H9 (cell line): ENCODE measurements at regions not wholly inside any gene's neighbourhood (a gene's known extent, or its start where the extent isn't known, plus 50 kb on each side); places are given as distances from the start of the nearest gene placed in this dataset.

Experiments
- DNase-seq: peaks from one replicate; pipeline ENCODE4 v3.0.0-alpha.2; 2017
- H2AFZ ChIP-seq: one replicate; pipeline ENCODE4 v1.6.1; 2013; ENCODE audit warnings: mild to moderate bottlenecking, low read length, control low read depth, moderate library complexity
- H2AK5ac ChIP-seq: 2 replicates; pipeline ENCODE4 v1.6.1; 2013; ENCODE audit warnings: low read length, control low read depth, mixed read lengths; ENCODE audit not compliant: insufficient read length
- H2BK120ac ChIP-seq: one replicate; pipeline ENCODE4 v1.6.1; 2013; ENCODE audit warnings: low read depth, mild to moderate bottlenecking, low read length, control low read depth, inconsistent platforms; ENCODE audit not compliant: poor library complexity, severe bottlenecking
- H2BK12ac ChIP-seq: 2 replicates; pipeline ENCODE4 v1.6.1; 2013; ENCODE audit warnings: low read length, control low read depth, mixed read lengths, low read depth; ENCODE audit not compliant: insufficient read length
- H2BK15ac ChIP-seq: 2 replicates; pipeline ENCODE4 v1.6.1; 2013; ENCODE audit warnings: low read depth, low read length, control low read depth
- H2BK20ac ChIP-seq: one replicate; pipeline ENCODE4 v1.6.1; 2013; ENCODE audit warnings: low read depth, mild to moderate bottlenecking, low read length, control low read depth, inconsistent platforms; ENCODE audit not compliant: poor library complexity, severe bottlenecking
- H2BK5ac ChIP-seq: 2 replicates; pipeline ENCODE4 v1.6.1; 2013; ENCODE audit warnings: low read length, control low read depth, mixed read lengths; ENCODE audit not compliant: insufficient read length
- H3K14ac ChIP-seq: 2 replicates; pipeline ENCODE4 v1.6.1; 2013; ENCODE audit warnings: low read length, control low read depth; ENCODE audit not compliant: insufficient read depth
- H3K18ac ChIP-seq: 2 replicates; pipeline ENCODE4 v1.6.1; 2013; ENCODE audit warnings: low read depth, mild to moderate bottlenecking, mixed read lengths, low read length, control low read depth; ENCODE audit not compliant: insufficient read length
- H3K23ac ChIP-seq: 2 replicates; pipeline ENCODE4 v1.6.1; 2013; ENCODE audit warnings: low read length, control low read depth, mixed read lengths, low read depth; ENCODE audit not compliant: insufficient read length
- H3K23me2 ChIP-seq: 2 replicates; pipeline ENCODE4 v1.6.1; 2013; ENCODE audit warnings: low read depth, mild to moderate bottlenecking, mixed read lengths, low read length, control low read depth; ENCODE audit not compliant: insufficient read length, poor library complexity, severe bottlenecking
- H3K27ac ChIP-seq: 2 replicates; pipeline ENCODE4 v1.5.1; 2013; ENCODE audit warnings: low read length, control low read depth, mixed read lengths, low read depth; ENCODE audit not compliant: insufficient read length
- H3K27me3 ChIP-seq: 2 replicates; pipeline ENCODE4 v1.6.1; 2013; ENCODE audit warnings: low read length, control low read depth, inconsistent platforms; ENCODE audit not compliant: insufficient read depth
- H3K4ac ChIP-seq: 2 replicates; pipeline ENCODE4 v1.6.1; 2013; ENCODE audit warnings: low read depth, mild to moderate bottlenecking, control low read depth, inconsistent platforms, low read length, moderate library complexity
- H3K4me1 ChIP-seq: 2 replicates; pipeline ENCODE4 v1.6.1; 2013; ENCODE audit warnings: low read length, control low read depth, inconsistent platforms; ENCODE audit not compliant: insufficient read depth
- H3K4me2 ChIP-seq: 2 replicates; pipeline ENCODE4 v1.6.1; 2013; ENCODE audit warnings: low read length, control low read depth, mixed read lengths; ENCODE audit not compliant: insufficient read length, insufficient read depth
- H3K56ac ChIP-seq: 2 replicates; pipeline ENCODE4 v1.6.1; 2013; ENCODE audit warnings: low read depth, mild to moderate bottlenecking, mixed read lengths, low read length, control low read depth; ENCODE audit not compliant: insufficient read length
- H3K79me1 ChIP-seq: 2 replicates; pipeline ENCODE4 v1.6.1; 2013; ENCODE audit warnings: low read depth, mild to moderate bottlenecking, moderate library complexity, low read length, control low read depth, inconsistent platforms; ENCODE audit not compliant: insufficient read depth, poor library complexity, severe bottlenecking
- H3K79me2 ChIP-seq: 2 replicates; pipeline ENCODE4 v1.6.1; 2013; ENCODE audit warnings: low read length, control low read depth, inconsistent platforms; ENCODE audit not compliant: insufficient read depth
- H3K9ac ChIP-seq: 2 replicates; pipeline ENCODE4 v1.6.1; 2013; ENCODE audit warnings: low read length, control low read depth, mixed read lengths; ENCODE audit not compliant: insufficient read length; ENCODE audit errors: extremely low read depth
- H3K9me3 ChIP-seq: one replicate; pipeline ENCODE4 v1.6.1; 2013; ENCODE audit warnings: low read depth, low read length, inconsistent platforms; ENCODE audit not compliant: control insufficient read depth
- H3T11ph ChIP-seq: one replicate; pipeline ENCODE4 v1.6.1; 2013; ENCODE audit warnings: mild to moderate bottlenecking, low read length, control low read depth, inconsistent platforms
- H4K20me1 ChIP-seq: one replicate; pipeline ENCODE4 v1.6.1; 2013; ENCODE audit not compliant: control insufficient read depth, insufficient read length, insufficient read depth
- H4K5ac ChIP-seq: 2 replicates; pipeline ENCODE4 v1.6.1; 2013; ENCODE audit warnings: low read depth, mild to moderate bottlenecking, mixed read lengths, low read length, control low read depth; ENCODE audit not compliant: insufficient read length
- H4K8ac ChIP-seq: replicated peaks from 2 replicates; pipeline ENCODE4 v1.6.1; 2013; ENCODE audit warnings: low read length, control low read depth, mixed read lengths, low read depth; ENCODE audit not compliant: insufficient read length
- H4K91ac ChIP-seq: 2 replicates; pipeline ENCODE4 v1.6.1; 2013; ENCODE audit warnings: low read depth, mild to moderate bottlenecking, moderate library complexity, mixed read lengths, low read length, control low read depth; ENCODE audit not compliant: insufficient read length
- H3K27ac Mint-ChIP-seq, 3 experiments: 2 replicates in 2 of 3; 3 replicates in 1 of 3; pipeline ENCODE4 v1.8.0; 2020 to 2021; ENCODE audit warnings: mixed read lengths in 3 of 3, mild to moderate bottlenecking in 1 of 3, moderate library complexity in 1 of 3
- H3K27me3 Mint-ChIP-seq: 2 replicates; pipeline ENCODE4 v1.8.0; 2021; ENCODE audit warnings: low read depth, mild to moderate bottlenecking, moderate library complexity, mixed read lengths
- H3K36me3 Mint-ChIP-seq, 3 experiments: 2 replicates in 2 of 3; 3 replicates in 1 of 3; pipeline ENCODE4 v1.8.0; 2020 to 2021; ENCODE audit warnings: low read depth in 3 of 3, mixed read lengths in 3 of 3; ENCODE audit not compliant: insufficient read depth in 1 of 3
- H3K4me1 Mint-ChIP-seq, 2 experiments: 2 replicates each; pipeline ENCODE4 v1.8.0; 2020; ENCODE audit warnings: mixed read lengths in 2 of 2
- H3K4me3 Mint-ChIP-seq, 2 experiments: 2 replicates in 1 of 2; 3 replicates in 1 of 2; pipeline ENCODE4 v1.8.0; 2020 to 2021; ENCODE audit warnings: mild to moderate bottlenecking in 2 of 2, mixed read lengths in 2 of 2, moderate library complexity in 1 of 2
- H3K9me3 Mint-ChIP-seq, 2 experiments: 2 replicates in 1 of 2; 3 replicates in 1 of 2; pipeline ENCODE4 v1.8.0; 2020; ENCODE audit warnings: mild to moderate bottlenecking in 2 of 2, mixed read lengths in 2 of 2, moderate library complexity in 1 of 2
- WGBS: extraction: QIAGEN DNeasy Blood & Tissue Kit; methylation state at CpG from one replicate; pipeline ENCODE4 v1.1.7; 2013; ENCODE audit warnings: missing lambda C conversion rate, low lambda C conversion rate, mixed read lengths; ENCODE audit not compliant: insufficient read length; ENCODE audit errors: extremely low coverage; 5-methylcytosine and 5-hydroxymethylcytosine counted together
- TF ChIP-seq, protein P1 (sequence below): fragments of 200-600 bp; sonication (generic); conservative IDR thresholded peaks from 3 replicates; pipeline ENCODE4 v1.8.0; 2021; ENCODE audit warnings: antibody characterized with exemption, mild to moderate bottlenecking

DNA sequence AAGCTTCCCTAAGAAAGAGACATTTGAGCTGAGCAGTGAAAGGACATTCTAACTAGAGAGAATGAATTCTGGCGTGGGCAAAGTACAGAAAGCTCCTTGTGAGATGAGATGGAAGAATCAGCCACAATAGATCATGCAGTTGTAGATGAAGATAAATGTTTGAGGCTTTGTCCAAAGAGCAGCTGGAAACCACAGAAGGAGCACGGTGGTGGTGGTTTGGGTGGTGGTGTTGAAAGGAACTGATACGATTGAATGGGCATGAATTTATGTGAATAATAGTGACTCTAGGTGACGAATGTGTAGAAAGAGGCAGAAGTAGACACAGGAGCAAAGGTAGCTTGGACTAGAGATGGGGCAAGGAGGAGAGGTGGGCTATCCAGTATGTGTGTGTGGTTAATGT, 260.5 kb upstream of the TMTC1 start:
- no peaks in the 10 kb centered on the region for H4K20me1 ChIP-seq
- no peak overlapping the region for H2AK5ac ChIP-seq
- H2AFZ ChIP-seq = no peak overlapping the region
- no peak overlapping the region for H2BK15ac ChIP-seq
- peaks cover 11% of the 10 kb centered on the region for H3K4me1 ChIP-seq
- no peak overlapping the region for H3K9ac ChIP-seq
- no peak overlapping the region for H3K4me2 ChIP-seq
- no peak overlapping the region for H3K27ac ChIP-seq
- no peaks in the 10 kb centered on the region for H3K9me3 ChIP-seq
- H4K5ac ChIP-seq = no peak overlapping the region
- no peaks in the 10 kb centered on the region for H3K23me2 ChIP-seq
- no peak overlapping the region for H3K18ac ChIP-seq
- Mint-ChIP-seq H3K27ac (no peak overlapping the region), H3K27me3 (no peaks in the 10 kb centered on the region), H3K4me3 (no peak overlapping the region), H3K9me3 (peaks cover 0 to 3% of the 10 kb centered on the region in 2 experiments; a peak in 2 of 5 replicates), H3K4me1 (peaks cover 27 to 28% of the 10 kb centered on the region in 2 experiments), H3K36me3 (peaks cover 0 to 3% (median 0%) of the 10 kb centered on the region in 3 experiments; a peak in 2 of 7 replicates)
- H2BK120ac ChIP-seq = no peak overlapping the region
- H3K23ac ChIP-seq = no peak overlapping the region
- no peak overlapping the region for H3K14ac ChIP-seq
- no peak overlapping the region for H3K4ac ChIP-seq
- no peak overlapping the region for H4K91ac ChIP-seq
- no peak overlapping the region for H3K56ac ChIP-seq
- no CpG with 5 or more reads among the region's 4 CpGs for WGBS
- H4K8ac ChIP-seq = no peak overlapping the region
- H3K79me1 ChIP-seq = no peaks in the 10 kb centered on the region
- H2BK5ac ChIP-seq = no peak overlapping the region
- no peaks in the 10 kb centered on the region for H3K27me3 ChIP-seq
- TF ChIP-seq, protein P1, sequence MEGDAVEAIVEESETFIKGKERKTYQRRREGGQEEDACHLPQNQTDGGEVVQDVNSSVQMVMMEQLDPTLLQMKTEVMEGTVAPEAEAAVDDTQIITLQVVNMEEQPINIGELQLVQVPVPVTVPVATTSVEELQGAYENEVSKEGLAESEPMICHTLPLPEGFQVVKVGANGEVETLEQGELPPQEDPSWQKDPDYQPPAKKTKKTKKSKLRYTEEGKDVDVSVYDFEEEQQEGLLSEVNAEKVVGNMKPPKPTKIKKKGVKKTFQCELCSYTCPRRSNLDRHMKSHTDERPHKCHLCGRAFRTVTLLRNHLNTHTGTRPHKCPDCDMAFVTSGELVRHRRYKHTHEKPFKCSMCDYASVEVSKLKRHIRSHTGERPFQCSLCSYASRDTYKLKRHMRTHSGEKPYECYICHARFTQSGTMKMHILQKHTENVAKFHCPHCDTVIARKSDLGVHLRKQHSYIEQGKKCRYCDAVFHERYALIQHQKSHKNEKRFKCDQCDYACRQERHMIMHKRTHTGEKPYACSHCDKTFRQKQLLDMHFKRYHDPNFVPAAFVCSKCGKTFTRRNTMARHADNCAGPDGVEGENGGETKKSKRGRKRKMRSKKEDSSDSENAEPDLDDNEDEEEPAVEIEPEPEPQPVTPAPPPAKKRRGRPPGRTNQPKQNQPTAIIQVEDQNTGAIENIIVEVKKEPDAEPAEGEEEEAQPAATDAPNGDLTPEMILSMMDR = no peak
- DNase-seq = no peak
- H3K79me2 ChIP-seq = no peaks in the 10 kb centered on the region
- H2BK12ac ChIP-seq = no peak overlapping the region
- no peak overlapping the region for H2BK20ac ChIP-seq
- no peak overlapping the region for H3T11ph ChIP-seq
